Nephron progenitor cell (in vitro differentiated cells): ENCODE measurements at regions not wholly inside any gene's neighbourhood (a gene's known extent, or its start where the extent isn't known, plus 50 kb on each side); places are given as distances from the start of the nearest gene placed in this dataset.
A peak's percentile ranks its signal among the peaks of the same experiment; 100 is the strongest.
"Not testable (repeated sequence)": the region's sequence is repeated elsewhere in the genome, so short reads cannot be mapped to it uniquely, and the experiment has no call there.

ENCODE experiments used
- DNase-seq: peaks from one replicate; pipeline ENCODE4 v3.0.0; 2021
- H3K27ac Mint-ChIP-seq: 2 replicates; pipeline ENCODE4 v1.8.0; 2021; ENCODE audit warnings: mild to moderate bottlenecking, moderate library complexity, mixed read lengths
- H3K27me3 Mint-ChIP-seq: 2 replicates; pipeline ENCODE4 v1.8.0; 2021; ENCODE audit warnings: mild to moderate bottlenecking, low read depth, mixed read lengths; ENCODE audit not compliant: poor library complexity
- H3K36me3 Mint-ChIP-seq: 2 replicates; pipeline ENCODE4 v1.8.0; 2021; ENCODE audit warnings: low read depth, mixed read lengths
- H3K4me1 Mint-ChIP-seq: 2 replicates; pipeline ENCODE4 v1.8.0; 2021; ENCODE audit warnings: mixed read lengths
- H3K4me3 Mint-ChIP-seq: 2 replicates; pipeline ENCODE4 v1.8.0; 2021; ENCODE audit warnings: mild to moderate bottlenecking, moderate library complexity, mixed read lengths
- H3K9me3 Mint-ChIP-seq: 2 replicates; pipeline ENCODE4 v1.8.0; 2021; ENCODE audit warnings: mild to moderate bottlenecking, moderate library complexity, mixed read lengths
- TF ChIP-seq, protein P1 (sequence below): fragments of 200-600 bp; sonication (generic); IDR thresholded peaks from 2 replicates; pipeline ENCODE4 v1.5.0; 2021; ENCODE audit warnings: antibody characterized with exemption

DNA sequence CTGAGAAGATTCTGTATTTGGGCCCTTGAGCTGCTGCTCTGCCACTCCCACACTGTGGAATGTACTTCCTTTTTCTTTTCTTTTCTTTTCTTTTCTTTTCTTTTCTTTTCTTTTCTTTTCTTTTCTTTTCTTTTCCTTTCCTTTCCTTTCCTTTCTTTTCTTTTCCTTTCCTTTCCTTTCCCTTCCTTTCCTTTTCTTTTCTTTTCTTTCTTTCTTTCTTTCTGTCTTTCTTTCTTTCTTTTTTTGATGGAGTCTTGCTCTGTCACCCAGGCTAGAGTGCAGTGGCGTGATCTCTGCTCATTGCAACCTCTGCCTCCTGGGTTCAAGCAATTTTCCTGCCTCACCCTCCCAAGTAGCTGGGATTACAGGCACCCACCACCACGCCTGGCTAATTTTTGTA, 89.8 kb downstream of the DNAAF6 start:
- peaks cover 37% of the 10 kb centered on the region for H3K9me3 Mint-ChIP-seq

DNA sequence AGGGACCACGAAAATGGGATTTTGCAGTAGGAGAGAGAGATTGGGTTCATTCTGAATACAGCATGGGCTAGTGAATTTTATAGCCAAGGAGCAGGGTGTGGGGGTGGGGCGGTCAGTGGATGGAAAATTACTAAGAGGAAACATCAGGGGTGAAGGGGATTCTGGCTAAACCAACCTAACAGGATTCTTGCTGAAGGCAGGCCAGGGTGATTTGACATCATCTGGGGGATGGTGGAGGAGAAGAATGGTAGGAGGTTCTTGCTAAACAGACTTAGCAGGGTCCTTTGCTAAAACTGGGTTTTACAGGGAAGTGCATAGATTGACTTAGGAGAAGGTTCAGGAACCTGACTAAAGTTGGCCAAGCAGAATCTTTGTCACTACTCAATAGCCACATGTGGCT, 91.9 kb downstream of the DNAAF6 start:
- peaks cover 40% of the 10 kb centered on the region for H3K9me3 Mint-ChIP-seq

More for the DNA sequence above, 89.8 kb downstream of the DNAAF6 start:
- not testable (repeated sequence) for H3K36me3 Mint-ChIP-seq, DNase-seq, H3K27ac Mint-ChIP-seq, H3K4me3 Mint-ChIP-seq, H3K27me3 Mint-ChIP-seq
- peaks cover 12% of the 10 kb centered on the region for H3K4me1 Mint-ChIP-seq

DNA sequence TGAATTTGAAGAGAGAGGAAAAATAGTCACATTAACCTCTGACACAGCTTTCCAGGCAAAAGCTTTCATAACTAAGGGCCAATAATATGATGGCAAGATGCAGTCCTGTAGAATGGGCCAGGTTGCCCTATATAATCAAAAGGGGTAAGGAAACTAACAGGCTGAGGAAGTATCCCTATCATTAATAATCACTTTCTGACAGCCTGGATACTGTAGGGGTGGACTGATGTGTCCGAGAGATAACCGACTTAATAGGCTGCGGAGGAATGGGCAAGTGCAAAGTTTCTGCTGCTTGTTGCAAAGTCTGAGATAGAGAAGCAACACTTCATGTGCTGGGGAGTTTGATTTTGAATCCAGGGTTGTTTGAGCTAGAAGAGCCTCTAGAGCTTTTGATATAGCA, 94.8 kb downstream of the DNAAF6 start:
- Mint-ChIP-seq H3K4me1 (peaks cover 12% of the 10 kb centered on the region), H3K4me3 (no peak overlapping the region), H3K36me3 (no peaks in the 10 kb centered on the region), H3K27me3 (no peaks in the 10 kb centered on the region), H3K27ac (no peak overlapping the region), H3K9me3 (peaks cover 57% of the 10 kb centered on the region)
- no peak for DNase-seq
- TF ChIP-seq, protein P1, sequence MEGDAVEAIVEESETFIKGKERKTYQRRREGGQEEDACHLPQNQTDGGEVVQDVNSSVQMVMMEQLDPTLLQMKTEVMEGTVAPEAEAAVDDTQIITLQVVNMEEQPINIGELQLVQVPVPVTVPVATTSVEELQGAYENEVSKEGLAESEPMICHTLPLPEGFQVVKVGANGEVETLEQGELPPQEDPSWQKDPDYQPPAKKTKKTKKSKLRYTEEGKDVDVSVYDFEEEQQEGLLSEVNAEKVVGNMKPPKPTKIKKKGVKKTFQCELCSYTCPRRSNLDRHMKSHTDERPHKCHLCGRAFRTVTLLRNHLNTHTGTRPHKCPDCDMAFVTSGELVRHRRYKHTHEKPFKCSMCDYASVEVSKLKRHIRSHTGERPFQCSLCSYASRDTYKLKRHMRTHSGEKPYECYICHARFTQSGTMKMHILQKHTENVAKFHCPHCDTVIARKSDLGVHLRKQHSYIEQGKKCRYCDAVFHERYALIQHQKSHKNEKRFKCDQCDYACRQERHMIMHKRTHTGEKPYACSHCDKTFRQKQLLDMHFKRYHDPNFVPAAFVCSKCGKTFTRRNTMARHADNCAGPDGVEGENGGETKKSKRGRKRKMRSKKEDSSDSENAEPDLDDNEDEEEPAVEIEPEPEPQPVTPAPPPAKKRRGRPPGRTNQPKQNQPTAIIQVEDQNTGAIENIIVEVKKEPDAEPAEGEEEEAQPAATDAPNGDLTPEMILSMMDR, result no peak

More for the DNA sequence above, 91.9 kb downstream of the DNAAF6 start:
- DNase-seq, result no peak
- Mint-ChIP-seq H3K27me3 (no peaks in the 10 kb centered on the region), H3K4me1 (peaks cover 12% of the 10 kb centered on the region), H3K27ac (no peak overlapping the region), H3K4me3 (no peak overlapping the region), H3K36me3 (no peaks in the 10 kb centered on the region)
- TF ChIP-seq, protein P1, result no peak

DNA sequence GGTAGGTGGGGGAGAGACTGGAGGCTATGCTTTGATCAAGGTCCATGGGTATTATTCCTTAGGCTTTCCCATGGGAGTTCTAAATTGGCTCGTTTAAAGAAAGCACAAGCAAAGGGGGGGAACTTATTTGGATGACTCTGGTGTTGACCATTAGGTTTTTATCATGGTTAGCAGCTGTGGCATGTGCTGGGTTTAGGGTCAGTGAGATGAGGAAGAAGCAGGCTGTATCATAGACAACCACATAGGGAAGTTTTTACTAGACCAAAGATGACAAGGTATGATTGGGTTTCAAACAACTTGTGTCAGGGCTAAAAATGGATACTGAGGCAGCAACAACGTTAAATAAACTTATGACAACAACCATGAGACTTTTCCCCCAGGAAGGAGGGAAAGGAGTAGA, 97.7 kb downstream of the DNAAF6 start:
- no peaks in the 10 kb centered on the region for H3K4me1 Mint-ChIP-seq

DNA sequence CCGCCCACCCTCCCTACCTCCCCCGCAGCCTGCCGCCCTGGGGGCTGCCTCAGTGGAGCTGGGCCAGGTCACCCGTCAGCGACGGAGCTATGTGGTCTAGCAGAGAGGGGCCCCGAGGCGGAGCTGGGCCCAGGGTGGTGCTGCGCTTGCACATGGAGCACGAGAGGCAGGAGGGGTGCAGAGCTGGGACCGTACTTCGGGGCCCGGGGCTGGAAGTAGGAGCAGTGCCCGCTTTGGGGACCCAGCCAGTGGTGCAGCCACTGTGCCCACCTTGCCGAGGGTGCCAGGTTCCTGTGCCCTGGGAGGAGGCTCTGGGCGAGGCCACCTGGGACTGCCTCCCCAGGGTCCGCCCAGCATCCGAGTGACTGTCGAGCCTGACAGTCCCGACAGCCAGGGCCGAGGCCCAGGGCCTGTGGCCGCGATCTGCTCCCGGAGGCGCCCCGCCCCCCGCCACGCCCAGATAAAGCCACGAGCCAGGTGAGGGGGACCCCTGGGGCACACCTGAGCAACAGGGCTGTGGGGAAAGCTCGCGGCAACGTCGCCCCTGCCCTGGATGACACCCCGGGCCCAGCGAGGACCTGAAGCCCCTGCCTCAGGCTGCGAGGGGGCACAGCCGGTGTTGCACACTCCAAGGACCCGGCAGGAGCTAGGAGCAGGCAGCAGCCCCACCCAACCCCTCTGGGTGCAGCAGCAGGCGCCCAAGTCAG, 117.5 kb downstream of the DNAAF6 start:
- peaks cover 10% of the 10 kb centered on the region for H3K27me3 Mint-ChIP-seq
- H3K27ac Mint-ChIP-seq, result no peak overlapping the region
- no peak overlapping the region for H3K4me3 Mint-ChIP-seq
- no peak for DNase-seq
- TF ChIP-seq, protein P1, result no peak
- no peaks in the 10 kb centered on the region for H3K4me1 Mint-ChIP-seq
- H3K9me3 Mint-ChIP-seq, result peaks cover 14% of the 10 kb centered on the region
- H3K36me3 Mint-ChIP-seq, result no peaks in the 10 kb centered on the region

More for the DNA sequence above, 97.7 kb downstream of the DNAAF6 start:
- H3K9me3 Mint-ChIP-seq, result peaks cover 36% of the 10 kb centered on the region
- H3K27me3 Mint-ChIP-seq, result no peaks in the 10 kb centered on the region
- H3K27ac Mint-ChIP-seq, result no peak overlapping the region
- TF ChIP-seq, protein P1, result no peak
- H3K4me3 Mint-ChIP-seq, result no peak overlapping the region
- no peaks in the 10 kb centered on the region for H3K36me3 Mint-ChIP-seq
- no peak for DNase-seq

DNA sequence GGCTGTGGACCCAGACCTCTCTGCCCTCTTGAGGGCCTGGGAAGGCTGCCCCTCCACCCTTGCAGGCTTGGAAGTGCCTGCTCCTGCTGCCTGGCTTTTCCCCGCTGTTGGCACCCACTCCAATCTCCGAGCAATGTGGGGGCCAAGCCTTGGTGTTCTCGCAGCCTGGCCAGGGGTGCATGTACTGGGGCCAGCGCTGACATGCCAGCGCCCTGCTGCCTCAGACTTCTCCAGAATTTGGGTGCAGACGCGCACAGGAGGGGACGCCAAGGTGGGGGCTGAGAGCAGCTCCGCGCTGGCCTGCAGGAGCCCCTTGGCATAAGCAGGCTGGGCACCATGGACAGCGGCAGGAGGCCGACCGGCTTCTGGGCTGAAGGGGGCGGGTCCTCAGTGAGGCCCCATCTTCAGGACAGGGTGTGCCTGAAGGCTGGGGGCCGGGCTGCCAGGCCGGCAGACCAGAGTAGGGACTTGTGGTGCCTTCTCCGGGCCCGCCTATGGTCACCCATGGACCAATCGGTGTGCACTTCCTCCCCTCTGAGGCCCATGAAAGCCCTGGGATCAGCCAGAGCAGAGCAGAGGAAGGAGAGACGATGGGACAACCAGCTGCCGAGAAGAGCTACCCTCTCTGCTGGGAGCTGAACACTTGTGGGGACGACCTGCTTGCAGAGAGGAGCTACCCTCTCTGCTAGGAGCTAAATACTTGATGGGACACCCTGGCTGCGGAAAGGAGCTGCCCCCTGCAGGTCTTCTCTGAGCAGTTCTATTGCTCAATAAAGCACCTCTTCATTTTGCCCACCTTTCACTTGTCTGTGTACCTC, 118.3 kb downstream of the DNAAF6 start:
- peaks cover 14% of the 10 kb centered on the region for H3K9me3 Mint-ChIP-seq
- no peak overlapping the region for H3K27ac Mint-ChIP-seq
- peak overlapping the region; percentile 42 for H3K4me3 Mint-ChIP-seq
- TF ChIP-seq, protein P1, result no peak
- DNase-seq, result peak; percentile 90
- no peaks in the 10 kb centered on the region for H3K4me1 Mint-ChIP-seq
- H3K27me3 Mint-ChIP-seq, result peaks cover 11% of the 10 kb centered on the region
- no peaks in the 10 kb centered on the region for H3K36me3 Mint-ChIP-seq
